Activated naive CD8-positive, alpha-beta T cell treated with anti-CD3 and anti-CD28 coated beads, Interleukin-2, amount 10 ng/mL, durations not matched to agents 7 days and 5 days (primary cell): ENCODE measurements at regions not wholly inside any gene's neighbourhood (a gene's known extent, or its start where the extent isn't known, plus 50 kb on each side); places are given as distances from the start of the nearest gene placed in this dataset.

ENCODE experiments used
- ATAC-seq: fragments of 150-1000 bp; cut with Tn5 transposase; one replicate; pipeline ENCODE4 v1.10.0; 2021; ENCODE audit warnings: low read depth, moderate library complexity
- POLR2A ChIA-PET: fragments of 350-600 bp; sonication (Branson Sonifier 250); formaldehyde crosslinking; loops from one replicate; lab custom pipeline; 2021; ENCODE audit warnings: antibody characterized with exemption; lab: Charles Lee
- DNase-seq: peaks from one replicate; pipeline ENCODE4 v3.0.0; 2021
- H3K27ac Mint-ChIP-seq: one replicate; pipeline ENCODE4 v1.8.0; 2022; ENCODE audit warnings: mild to moderate bottlenecking, mixed read lengths
- H3K27me3 Mint-ChIP-seq: one replicate; pipeline ENCODE4 v1.8.0; 2022; ENCODE audit warnings: mild to moderate bottlenecking, moderate library complexity, mixed read lengths
- H3K36me3 Mint-ChIP-seq: one replicate; pipeline ENCODE4 v1.8.0; 2021; ENCODE audit warnings: mild to moderate bottlenecking, mixed read lengths
- H3K4me1 Mint-ChIP-seq: one replicate; pipeline ENCODE4 v1.8.0; 2021; ENCODE audit warnings: mixed read lengths
- H3K4me3 Mint-ChIP-seq: one replicate; pipeline ENCODE4 v1.8.0; 2022; ENCODE audit warnings: mild to moderate bottlenecking, moderate library complexity, mixed read lengths
- H3K9me3 Mint-ChIP-seq: one replicate; pipeline ENCODE4 v1.8.0; 2021; ENCODE audit warnings: mixed read lengths

DNA sequence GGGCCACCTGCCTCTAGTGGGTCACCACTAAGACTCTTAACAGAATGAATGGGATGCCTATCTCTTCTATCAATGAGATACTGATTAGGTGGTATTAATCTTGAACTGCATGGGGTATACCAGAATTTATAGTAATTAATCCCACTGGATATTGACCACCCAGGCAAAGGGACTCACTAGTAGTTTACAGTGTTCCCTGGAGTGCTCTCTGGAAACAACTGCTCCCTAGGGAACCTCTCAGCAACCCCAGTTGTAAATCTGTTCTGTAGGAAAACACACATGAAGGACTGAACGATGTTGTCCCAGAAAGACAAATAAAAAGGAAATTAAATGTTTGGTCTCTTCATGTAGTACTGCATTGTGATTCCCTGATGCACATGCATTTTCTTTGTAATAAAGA lies 430.5 kb downstream of the HLX start:
- POLR2A ChIA-PET, result no interaction called here
- H3K36me3 Mint-ChIP-seq, result no peaks in the 10 kb centered on the region
- no peaks in the 10 kb centered on the region for H3K27me3 Mint-ChIP-seq
- H3K9me3 Mint-ChIP-seq, result peaks cover 3% of the 10 kb centered on the region
- H3K4me3 Mint-ChIP-seq, result no peak overlapping the region
- DNase-seq (no peak), ATAC-seq (no peak)
- H3K4me1 Mint-ChIP-seq, result no peaks in the 10 kb centered on the region
- no peak overlapping the region for H3K27ac Mint-ChIP-seq

DNA sequence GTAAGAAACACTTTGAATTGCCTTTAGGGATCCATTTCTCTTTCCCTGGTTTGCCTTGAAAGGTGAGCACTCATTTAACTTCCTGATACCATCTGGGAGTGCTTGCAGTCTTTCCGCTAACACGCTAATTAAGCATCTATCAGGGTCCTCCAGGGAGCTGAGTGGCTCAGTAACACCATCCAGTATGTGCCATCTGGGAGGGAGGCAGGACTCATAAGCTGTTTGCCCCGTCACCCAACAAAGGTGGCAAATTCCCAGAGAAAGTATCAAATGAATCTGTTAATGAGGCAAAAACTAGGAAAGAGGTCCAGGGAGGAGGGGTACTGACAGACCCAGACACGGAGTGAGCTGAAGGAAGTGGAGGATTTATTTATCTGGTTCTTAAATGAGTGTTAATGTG lies 430.9 kb downstream of the HLX start:
- H3K9me3 Mint-ChIP-seq, result peaks cover 3% of the 10 kb centered on the region
- POLR2A ChIA-PET, result no interaction called here

DNA sequence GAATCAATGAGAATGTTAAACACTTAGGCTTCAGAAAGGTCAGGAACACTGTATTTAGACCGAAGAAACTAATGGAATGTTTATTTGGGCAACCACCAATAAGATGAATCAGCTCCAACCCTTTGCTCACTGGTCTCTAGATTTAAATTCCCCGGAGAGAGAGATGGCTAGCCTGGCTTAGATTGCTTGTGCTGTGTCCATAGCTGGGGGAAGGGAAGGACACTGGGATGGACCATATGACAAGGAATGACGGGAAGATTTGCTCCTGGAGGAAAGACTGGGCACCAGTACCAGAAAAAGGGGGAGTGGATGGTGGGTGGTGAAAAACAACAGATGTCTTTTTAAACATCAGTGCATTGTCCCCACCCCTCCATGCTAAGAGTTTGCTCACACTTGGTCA lies 426.6 kb downstream of the DUSP10 start:
- H3K4me3 Mint-ChIP-seq, result no peak overlapping the region
- H3K4me1 Mint-ChIP-seq, result no peaks in the 10 kb centered on the region
- no peaks in the 10 kb centered on the region for H3K9me3 Mint-ChIP-seq
- H3K27me3 Mint-ChIP-seq, result no peaks in the 10 kb centered on the region
- POLR2A ChIA-PET, result no interaction called here
- ATAC-seq, result no peak
- H3K27ac Mint-ChIP-seq, result no peak overlapping the region
- no peaks in the 10 kb centered on the region for H3K36me3 Mint-ChIP-seq
- DNase-seq, result no peak

More for the DNA sequence above, 430.9 kb downstream of the HLX start:
- no peaks in the 10 kb centered on the region for H3K36me3 Mint-ChIP-seq
- H3K27ac Mint-ChIP-seq, result no peak overlapping the region
- no peaks in the 10 kb centered on the region for H3K4me1 Mint-ChIP-seq
- DNase-seq, result no peak
- H3K4me3 Mint-ChIP-seq, result no peak overlapping the region
- no peaks in the 10 kb centered on the region for H3K27me3 Mint-ChIP-seq
- no peak for ATAC-seq

DNA sequence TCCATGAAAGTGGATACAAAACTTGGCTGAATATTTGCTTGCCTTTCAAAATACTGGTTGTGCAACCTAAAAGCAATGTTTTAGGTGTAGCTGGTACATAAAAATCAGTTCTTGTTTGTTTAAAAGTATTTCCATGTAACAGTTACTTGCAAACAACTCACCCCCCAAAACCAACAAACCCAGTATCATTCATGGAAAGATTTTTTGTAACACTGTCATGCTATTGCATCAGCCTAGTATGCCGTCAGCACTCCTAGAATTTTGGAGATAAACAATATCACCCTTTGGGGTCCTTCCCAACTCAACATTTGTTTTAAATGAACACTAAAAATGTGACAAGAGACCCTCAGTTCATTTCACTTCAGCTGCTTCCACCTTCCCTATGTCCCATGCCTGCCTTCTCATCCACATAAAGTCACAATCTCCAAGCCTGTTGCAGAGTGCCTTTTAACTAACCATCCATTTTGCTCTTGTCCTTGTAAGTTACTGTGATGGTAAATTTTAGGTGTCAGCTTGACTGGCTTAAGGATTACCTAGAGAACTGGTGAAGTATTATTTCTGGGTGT lies 425.3 kb downstream of the DUSP10 start:
- H3K9me3 Mint-ChIP-seq, result no peaks in the 10 kb centered on the region
- no peak for ATAC-seq
- H3K4me3 Mint-ChIP-seq, result no peak overlapping the region
- POLR2A ChIA-PET, result no interaction called here
- DNase-seq, result no peak
- no peaks in the 10 kb centered on the region for H3K36me3 Mint-ChIP-seq
- no peaks in the 10 kb centered on the region for H3K27me3 Mint-ChIP-seq
- H3K4me1 Mint-ChIP-seq, result no peaks in the 10 kb centered on the region
- no peak overlapping the region for H3K27ac Mint-ChIP-seq

DNA sequence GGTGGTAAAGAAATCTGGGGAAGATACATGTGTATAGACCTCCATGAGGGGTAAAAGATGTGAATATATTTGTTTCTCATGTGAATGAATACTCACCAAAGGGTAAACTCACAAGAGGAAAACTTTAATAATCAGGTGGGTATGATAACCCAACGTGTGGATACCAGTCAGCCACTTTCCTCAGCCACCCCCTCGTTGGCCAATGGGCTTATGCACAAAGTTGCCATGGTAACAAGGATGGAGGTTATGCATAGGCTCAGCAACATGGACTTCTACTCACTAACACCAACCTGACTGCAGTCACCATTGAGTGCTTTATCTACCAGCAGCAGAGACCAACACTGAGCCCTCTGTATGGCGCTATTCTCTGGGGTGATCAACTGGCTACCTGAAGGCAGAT lies 424.4 kb downstream of the DUSP10 start:
- POLR2A ChIA-PET, result no interaction called here
- H3K9me3 Mint-ChIP-seq, result no peaks in the 10 kb centered on the region

DNA sequence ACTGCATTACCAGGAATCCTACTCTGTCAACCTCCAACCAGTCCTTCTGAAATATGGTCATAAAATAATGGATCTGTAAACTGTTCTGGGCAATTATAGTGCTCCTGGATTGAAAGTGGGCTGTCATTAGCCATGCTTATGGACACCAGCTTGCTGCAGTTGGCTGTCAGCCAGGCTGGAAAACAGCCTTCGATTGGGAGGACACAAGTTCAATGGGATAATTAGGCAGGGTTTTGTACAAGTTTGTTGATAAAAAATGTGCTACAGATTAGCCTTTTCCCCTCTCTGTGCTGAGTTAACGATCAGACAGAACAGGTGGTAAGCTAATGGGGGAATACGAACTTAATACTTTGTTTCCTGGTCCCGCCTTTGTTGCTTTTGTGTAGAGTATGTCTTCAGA lies 413.9 kb downstream of the DUSP10 start:
- H3K4me3 Mint-ChIP-seq, result no peak overlapping the region
- H3K9me3 Mint-ChIP-seq, result peaks cover 1% of the 10 kb centered on the region
- H3K4me1 Mint-ChIP-seq, result no peaks in the 10 kb centered on the region
- POLR2A ChIA-PET, result no interaction called here
- H3K27me3 Mint-ChIP-seq, result peaks cover 5% of the 10 kb centered on the region
- no peaks in the 10 kb centered on the region for H3K36me3 Mint-ChIP-seq
- no peak for DNase-seq
- H3K27ac Mint-ChIP-seq, result no peak overlapping the region
- no peak for ATAC-seq

More for the DNA sequence above, 424.4 kb downstream of the DUSP10 start:
- ATAC-seq (no peak), DNase-seq (no peak)
- Mint-ChIP-seq H3K27me3 (no peaks in the 10 kb centered on the region), H3K27ac (no peak overlapping the region), H3K4me3 (no peak overlapping the region), H3K4me1 (no peaks in the 10 kb centered on the region), H3K36me3 (no peaks in the 10 kb centered on the region)

DNA sequence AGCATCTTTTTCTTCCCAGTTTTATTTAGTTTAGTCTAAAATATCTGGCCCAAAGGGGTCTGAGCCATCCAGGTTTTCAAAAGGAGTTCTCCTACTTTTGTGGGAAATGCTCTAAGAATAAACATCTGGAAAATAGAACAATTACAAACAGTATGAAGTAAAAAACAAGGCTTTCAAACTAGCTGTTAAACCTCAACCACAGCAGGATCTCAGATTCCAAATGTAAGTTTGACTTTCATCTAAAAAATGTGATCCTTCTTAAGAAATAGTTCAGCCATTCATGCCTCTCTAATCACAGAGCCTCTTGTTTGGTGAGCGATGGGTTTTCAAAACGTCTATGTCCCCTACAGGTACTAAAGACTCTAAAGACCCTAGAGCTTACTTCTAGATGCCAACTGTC lies 413.5 kb downstream of the DUSP10 start:
- POLR2A ChIA-PET, result no interaction called here
- H3K36me3 Mint-ChIP-seq, result no peaks in the 10 kb centered on the region
- H3K4me3 Mint-ChIP-seq, result no peak overlapping the region
- ATAC-seq (no peak), DNase-seq (no peak)
- H3K9me3 Mint-ChIP-seq, result peaks cover 1% of the 10 kb centered on the region
- no peaks in the 10 kb centered on the region for H3K4me1 Mint-ChIP-seq
- no peak overlapping the region for H3K27ac Mint-ChIP-seq
- H3K27me3 Mint-ChIP-seq, result peaks cover 2% of the 10 kb centered on the region

DNA sequence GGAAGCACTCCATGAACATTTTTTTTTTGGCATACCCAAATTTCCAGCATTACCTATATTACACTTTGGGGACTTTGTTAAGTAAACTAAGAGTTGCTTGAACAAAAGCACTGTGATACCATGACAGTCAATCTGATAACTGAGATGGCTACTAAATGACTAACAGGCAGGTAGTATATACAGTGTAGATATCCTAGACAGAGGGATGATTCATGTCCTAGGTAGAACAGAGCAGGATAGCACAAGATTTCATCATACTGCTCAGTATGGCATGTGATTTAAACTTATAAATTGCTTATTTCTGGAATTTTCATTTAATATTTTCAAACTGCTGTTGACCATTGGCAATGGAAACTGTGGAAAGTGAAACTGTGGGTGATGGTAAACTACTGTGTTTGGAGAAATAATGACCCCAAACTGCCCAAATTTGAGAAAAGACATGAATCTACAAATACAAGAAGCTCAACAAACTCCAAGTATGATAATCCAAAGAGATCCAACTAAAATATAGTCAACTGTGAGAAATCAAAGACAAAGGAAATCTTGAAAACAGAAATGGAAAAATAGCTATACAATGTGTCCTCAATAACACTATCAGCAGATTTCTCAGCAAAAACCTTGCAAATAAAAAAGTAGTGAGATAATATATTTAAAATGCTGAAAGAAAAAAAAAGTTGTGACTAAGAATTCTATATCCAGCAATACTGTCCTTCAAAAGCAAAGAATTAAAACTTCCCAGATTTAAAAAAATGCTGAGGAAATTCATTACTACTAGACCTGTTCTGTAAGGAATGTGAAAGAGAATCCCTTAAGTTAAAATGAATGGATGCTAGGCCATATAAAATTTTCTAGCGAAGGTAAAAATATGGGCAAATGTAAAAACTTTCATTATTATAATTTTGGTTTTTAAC lies 410.4 kb downstream of the DUSP10 start:
- POLR2A ChIA-PET, result no interaction called here
- Mint-ChIP-seq H3K36me3 (no peaks in the 10 kb centered on the region), H3K4me3 (no peak overlapping the region), H3K4me1 (no peaks in the 10 kb centered on the region), H3K27me3 (no peaks in the 10 kb centered on the region), H3K27ac (no peak overlapping the region), H3K9me3 (peaks cover 1% of the 10 kb centered on the region)
- ATAC-seq (no peak), DNase-seq (no peak)

DNA sequence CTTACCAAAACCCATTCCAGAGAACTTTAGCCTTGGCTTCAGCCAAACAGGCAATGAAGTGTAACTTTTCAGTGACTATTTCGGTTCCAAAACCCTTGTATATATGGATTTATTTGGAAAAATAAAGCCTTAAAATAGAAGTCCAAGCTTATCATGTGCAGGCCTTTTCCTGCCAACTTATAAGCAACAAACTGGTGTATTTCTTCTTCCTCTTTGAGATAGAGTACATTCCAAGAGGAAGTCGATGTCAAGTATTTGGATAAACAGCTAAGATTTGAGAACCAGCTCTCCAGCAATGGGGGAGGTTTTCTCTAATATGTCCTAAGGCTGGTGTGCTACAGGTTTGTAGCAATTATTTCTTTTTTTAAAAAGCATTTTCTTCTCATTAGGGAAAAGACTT lies 407.8 kb downstream of the DUSP10 start:
- DNase-seq (no peak), ATAC-seq (no peak)
- Mint-ChIP-seq H3K4me1 (no peaks in the 10 kb centered on the region), H3K9me3 (peaks cover 1% of the 10 kb centered on the region), H3K4me3 (no peak overlapping the region), H3K27ac (no peak overlapping the region), H3K36me3 (no peaks in the 10 kb centered on the region), H3K27me3 (no peaks in the 10 kb centered on the region)
- POLR2A ChIA-PET, result no interaction called here

DNA sequence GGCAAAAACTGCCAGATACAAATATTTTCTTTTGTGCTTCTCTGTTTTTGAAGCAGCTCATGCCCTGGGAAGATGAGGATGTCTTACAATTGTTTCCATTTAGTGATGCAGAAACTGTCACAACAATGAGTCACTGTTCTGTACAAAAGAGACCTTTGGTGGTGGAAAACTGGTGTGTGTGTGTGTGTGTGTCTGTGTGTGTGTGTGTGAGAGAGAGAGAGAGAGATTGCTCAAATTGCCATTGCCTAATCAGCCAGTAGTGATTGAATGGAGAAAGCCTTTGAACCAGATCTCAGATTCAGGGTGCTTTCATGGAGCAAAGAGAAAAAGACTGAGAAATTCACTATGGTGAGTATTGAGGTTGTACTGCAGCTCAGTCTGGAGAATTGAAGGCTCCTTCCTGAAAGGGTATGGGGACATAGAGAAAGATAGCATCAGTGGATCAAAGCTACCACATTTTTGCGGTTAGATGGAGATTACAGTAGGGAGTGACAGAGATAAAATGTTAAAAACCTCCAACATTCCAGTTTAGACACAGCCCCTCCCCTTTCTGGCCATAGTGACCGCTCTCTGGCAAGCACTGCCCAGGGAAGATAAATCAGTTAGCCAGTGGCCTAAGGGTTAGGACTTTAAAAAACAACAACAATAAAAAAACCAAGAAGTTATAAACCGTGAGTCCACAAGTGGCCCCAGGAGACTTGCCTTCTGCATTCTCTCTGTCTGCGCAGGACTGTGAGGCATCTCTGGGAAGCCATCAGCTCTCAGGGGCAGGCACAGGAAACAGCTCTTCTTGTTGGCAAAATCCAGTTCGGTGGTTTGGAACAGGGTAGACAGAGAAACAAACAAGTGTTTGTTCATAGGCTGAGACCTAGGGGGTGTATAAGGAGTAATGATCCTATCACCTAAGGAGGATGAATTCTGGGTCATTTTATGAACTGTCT lies 406.5 kb downstream of the DUSP10 start:
- POLR2A ChIA-PET, result no interaction called here
- H3K27ac Mint-ChIP-seq, result no peak overlapping the region
- H3K36me3 Mint-ChIP-seq, result no peaks in the 10 kb centered on the region
- H3K4me1 Mint-ChIP-seq, result no peaks in the 10 kb centered on the region
- no peak overlapping the region for H3K4me3 Mint-ChIP-seq
- H3K27me3 Mint-ChIP-seq, result no peaks in the 10 kb centered on the region
- DNase-seq (no peak), ATAC-seq (no peak)
- peaks cover 1% of the 10 kb centered on the region for H3K9me3 Mint-ChIP-seq

DNA sequence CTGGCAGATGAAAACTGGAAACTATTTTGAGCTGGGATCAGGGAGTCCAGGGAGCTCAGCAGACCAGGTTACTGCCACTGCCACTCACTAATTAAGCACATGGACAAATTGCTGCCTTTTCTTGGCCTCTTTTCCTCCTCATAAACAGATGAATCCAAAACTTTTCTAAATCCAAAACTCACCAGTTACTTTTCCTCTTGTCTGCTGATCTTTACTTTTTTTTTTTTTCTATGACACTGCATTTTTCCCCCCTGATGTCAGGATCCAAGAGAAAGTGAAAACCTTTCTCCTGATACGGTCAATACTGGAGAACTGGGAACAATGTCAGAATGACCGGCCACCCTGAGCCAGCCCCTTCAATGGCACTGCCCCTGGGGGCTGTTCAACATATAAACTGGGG lies 405.8 kb downstream of the DUSP10 start:
- Mint-ChIP-seq H3K27ac (no peak overlapping the region), H3K27me3 (no peaks in the 10 kb centered on the region), H3K4me1 (no peaks in the 10 kb centered on the region), H3K4me3 (no peak overlapping the region), H3K36me3 (no peaks in the 10 kb centered on the region), H3K9me3 (peaks cover 1% of the 10 kb centered on the region)
- POLR2A ChIA-PET, result no interaction called here
- ATAC-seq (no peak), DNase-seq (no peak)

DNA sequence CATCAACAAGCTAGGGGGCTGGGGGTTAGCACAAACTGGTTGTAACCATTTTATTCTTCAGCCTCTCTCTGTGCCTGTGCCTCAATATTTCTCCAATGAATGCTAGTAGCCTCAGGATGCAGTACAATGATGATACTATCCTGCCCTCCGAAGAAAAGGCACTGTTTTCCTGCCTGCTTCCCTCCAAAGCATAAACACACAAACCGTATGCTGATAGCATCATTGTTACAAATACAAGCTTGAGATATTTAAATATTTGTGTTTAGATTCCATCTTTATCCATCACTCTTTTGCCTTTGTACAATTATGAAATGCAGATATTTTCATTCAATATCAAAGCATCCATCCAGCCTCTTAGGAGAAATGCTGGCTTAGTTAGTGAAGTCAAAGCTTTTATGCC lies 404.8 kb downstream of the DUSP10 start:
- H3K36me3 Mint-ChIP-seq, result no peaks in the 10 kb centered on the region
- POLR2A ChIA-PET, result no interaction called here
- no peaks in the 10 kb centered on the region for H3K4me1 Mint-ChIP-seq
- no peak overlapping the region for H3K27ac Mint-ChIP-seq
- DNase-seq (no peak), ATAC-seq (no peak)
- H3K9me3 Mint-ChIP-seq, result peaks cover 1% of the 10 kb centered on the region
- no peaks in the 10 kb centered on the region for H3K27me3 Mint-ChIP-seq
- no peak overlapping the region for H3K4me3 Mint-ChIP-seq

DNA sequence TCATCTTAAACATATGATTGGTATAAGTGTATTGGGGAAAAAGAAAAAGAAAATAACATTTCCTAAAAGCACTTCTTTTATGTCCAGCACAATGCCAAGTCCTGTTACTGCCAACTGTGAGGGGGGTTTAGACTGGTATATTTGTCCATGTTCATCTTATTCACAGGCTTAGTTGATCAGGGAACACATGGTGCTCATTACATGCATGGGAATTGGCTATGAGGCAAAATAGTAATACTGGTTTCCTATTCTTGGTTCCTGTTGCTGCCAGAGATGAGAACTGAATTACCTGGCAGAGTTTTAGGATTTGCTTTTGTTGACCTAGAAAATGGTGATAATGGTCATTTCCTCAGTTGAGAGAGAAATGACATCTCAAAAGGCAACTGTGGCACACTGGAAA lies 398.8 kb downstream of the DUSP10 start:
- POLR2A ChIA-PET, result no interaction called here
- no peak overlapping the region for H3K27ac Mint-ChIP-seq

More for the DNA sequence above, 398.8 kb downstream of the DUSP10 start:
- ATAC-seq (no peak), DNase-seq (no peak)
- H3K9me3 Mint-ChIP-seq, result no peaks in the 10 kb centered on the region
- no peaks in the 10 kb centered on the region for H3K36me3 Mint-ChIP-seq
- peaks cover 4% of the 10 kb centered on the region for H3K27me3 Mint-ChIP-seq
- H3K4me1 Mint-ChIP-seq, result no peaks in the 10 kb centered on the region
- H3K4me3 Mint-ChIP-seq, result no peak overlapping the region
